CD8-positive, alpha-beta memory T cell (primary cell): ENCODE measurements at regions not wholly inside any gene's neighbourhood (a gene's known extent, or its start where the extent isn't known, plus 50 kb on each side); places are given as distances from the start of the nearest gene placed in this dataset.

ENCODE experiments used
- CTCF ChIA-PET: fragments of 350-600 bp; sonication (Branson Sonifier 250); formaldehyde crosslinking; loops from one replicate; lab custom pipeline; 2021; ENCODE audit warnings: antibody characterized with exemption; lab: Charles Lee
- POLR2A ChIA-PET: fragments of 350-600 bp; sonication (Branson Sonifier 250); formaldehyde crosslinking; loops from one replicate; lab custom pipeline; 2021; ENCODE audit warnings: antibody characterized with exemption; lab: Charles Lee
- DNase-seq, 5 donors: peaks; one replicate each; pipeline versions ENCODE4 v3.0.0 to v3.0.0-alpha.2; 2020 to 2022; ENCODE audit warnings: mixed read lengths in 1 of 5
- H3K27ac ChIP-seq: one replicate; pipeline ENCODE4 v1.7.0; 2013; ENCODE audit warnings: low read depth, mild to moderate bottlenecking, low read length, moderate library complexity
- H3K27me3 ChIP-seq: 2 replicates; pipeline ENCODE4 v1.7.0; 2013; ENCODE audit warnings: low read length, mild to moderate bottlenecking; ENCODE audit not compliant: insufficient read depth, poor library complexity, severe bottlenecking
- H3K36me3 ChIP-seq: 2 replicates; pipeline ENCODE4 v1.7.0; 2013; ENCODE audit warnings: mild to moderate bottlenecking, low read length, moderate library complexity; ENCODE audit not compliant: insufficient read depth
- H3K4me1 ChIP-seq: 2 replicates; pipeline ENCODE4 v1.7.0; 2013; ENCODE audit warnings: mild to moderate bottlenecking, low read length, moderate library complexity; ENCODE audit not compliant: insufficient read depth
- H3K4me3 ChIP-seq: 2 replicates; pipeline ENCODE4 v1.7.0; 2013; ENCODE audit warnings: mild to moderate bottlenecking, low read length
- H3K9me3 ChIP-seq: 2 replicates; pipeline ENCODE4 v1.7.0; 2013; ENCODE audit warnings: mild to moderate bottlenecking, low read length
- H3K27ac Mint-ChIP-seq, 8 donors: one replicate each; pipeline ENCODE4 v1.8.0; 2020 to 2021; ENCODE audit warnings: mixed read lengths in 8 of 8, mild to moderate bottlenecking in 6 of 8, inconsistent platforms in 3 of 8, moderate library complexity in 3 of 8
- H3K27me3 Mint-ChIP-seq, 2 donors: one replicate each; pipeline ENCODE4 v1.8.0; 2020 to 2021; ENCODE audit warnings: mixed read lengths in 2 of 2, mild to moderate bottlenecking in 1 of 2, moderate library complexity in 1 of 2
- H3K36me3 Mint-ChIP-seq, 3 donors: one replicate each; pipeline ENCODE4 v1.8.0; 2020 to 2021; ENCODE audit warnings: mixed read lengths in 3 of 3, inconsistent platforms in 1 of 3, mild to moderate bottlenecking in 1 of 3
- H3K4me1 Mint-ChIP-seq, 3 donors: one replicate each; pipeline ENCODE4 v1.8.0; 2020 to 2021; ENCODE audit warnings: mixed read lengths in 3 of 3, inconsistent platforms in 1 of 3, mild to moderate bottlenecking in 1 of 3
- H3K4me3 Mint-ChIP-seq, 7 donors: one replicate each; pipeline ENCODE4 v1.8.0; 2020 to 2021; ENCODE audit warnings: mixed read lengths in 7 of 7, mild to moderate bottlenecking in 6 of 7, moderate library complexity in 4 of 7, inconsistent platforms in 2 of 7
- H3K9me3 Mint-ChIP-seq, 5 donors: one replicate each; pipeline ENCODE4 v1.8.0; 2020 to 2022; ENCODE audit warnings: mixed read lengths in 5 of 5, mild to moderate bottlenecking in 3 of 5, moderate library complexity in 2 of 5, inconsistent platforms in 1 of 5

GRCh38 chr1:221796700-221797099 is 54.8 kb upstream of the DUSP10 start:
- Mint-ChIP-seq H3K27me3 (no peaks in the 10 kb centered on the region), H3K4me1 (peaks cover 23 to 37% (median 29%) of the 10 kb centered on the region in 3 donors), H3K4me3 (no peak overlapping the region), H3K9me3 (peaks cover 0 to 6% (median 2%) of the 10 kb centered on the region in 5 donors), H3K36me3 (peaks cover 0 to 8% (median 0%) of the 10 kb centered on the region in 3 donors), H3K27ac (no peak overlapping the region)
- ChIA-PET CTCF (no interaction called here), POLR2A (no interaction called here)
- H3K27me3 ChIP-seq, result no peaks in the 10 kb centered on the region
- no peaks in the 10 kb centered on the region for H3K36me3 ChIP-seq
- H3K4me1 ChIP-seq, result peaks cover 6% of the 10 kb centered on the region
- DNase-seq, result no peak
- no peak overlapping the region for H3K27ac ChIP-seq
- no peaks in the 10 kb centered on the region for H3K9me3 ChIP-seq
- no peak overlapping the region for H3K4me3 ChIP-seq

- CTCF ChIA-PET, result no interaction called here
These were observed 53.5 kb upstream of the DUSP10 start for GRCh38 chr1:221795380-221795779.

GRCh38 chr1:221794935-221795334 is 53.0 kb upstream of the DUSP10 start:
- peaks cover 16 to 27% (median 21%) of the 10 kb centered on the region in 3 donors for H3K4me1 Mint-ChIP-seq

More at GRCh38 chr1:221795380-221795779, 53.5 kb upstream of the DUSP10 start:
- H3K9me3 Mint-ChIP-seq, result peaks cover 0 to 5% (median 1%) of the 10 kb centered on the region in 5 donors
- H3K4me1 Mint-ChIP-seq, result peaks cover 16 to 27% (median 21%) of the 10 kb centered on the region in 3 donors
- Histone ChIP-seq H3K27me3 (no peaks in the 10 kb centered on the region), H3K4me3 (no peak overlapping the region), H3K36me3 (no peaks in the 10 kb centered on the region), H3K27ac (no peak overlapping the region), H3K4me1 (peaks cover 6% of the 10 kb centered on the region), H3K9me3 (no peaks in the 10 kb centered on the region)
- H3K27me3 Mint-ChIP-seq, result no peaks in the 10 kb centered on the region
- DNase-seq, result no peak
- no peak overlapping the region for H3K4me3 Mint-ChIP-seq
- peak overlapping the region in 4 of 8 donors; percentile 5 to 43 (median 22) for H3K27ac Mint-ChIP-seq
- POLR2A ChIA-PET, result no interaction called here
- peaks cover 0 to 8% (median 0%) of the 10 kb centered on the region in 3 donors for H3K36me3 Mint-ChIP-seq

GRCh38 chr1:221794079-221794670 is 52.3 kb upstream of the DUSP10 start:
- no peaks in the 10 kb centered on the region for H3K36me3 ChIP-seq
- H3K27ac Mint-ChIP-seq, result peak overlapping the region in 7 of 8 donors; percentile 61 to 97 (median 92)
- no peak overlapping the region for H3K4me3 ChIP-seq
- peak overlapping the region in 4 of 7 donors; percentile 7 to 53 (median 24) for H3K4me3 Mint-ChIP-seq
- DNase-seq, result peak in 2 of 5 donors; percentile 17 to 50
- H3K27ac ChIP-seq, result peak overlapping the region; percentile 27
- H3K4me1 ChIP-seq, result peaks cover 6% of the 10 kb centered on the region
- H3K4me1 Mint-ChIP-seq, result peaks cover 16 to 27% (median 21%) of the 10 kb centered on the region in 3 donors
- no peaks in the 10 kb centered on the region for H3K9me3 ChIP-seq
- peaks cover 0 to 2% (median 0%) of the 10 kb centered on the region in 3 donors for H3K36me3 Mint-ChIP-seq
- H3K27me3 Mint-ChIP-seq, result no peaks in the 10 kb centered on the region
- no peaks in the 10 kb centered on the region for H3K27me3 ChIP-seq
- no peaks in the 10 kb centered on the region for H3K9me3 Mint-ChIP-seq
- CTCF ChIA-PET, result interaction anchor here (0.9 kb wide), 1 partner anchor 16 kb away, joined by 3 read pairs; no protein-coding TSS in a partner anchor
- POLR2A ChIA-PET, result no interaction called here

More at GRCh38 chr1:221794935-221795334, 53.0 kb upstream of the DUSP10 start:
- POLR2A ChIA-PET, result no interaction called here
- Mint-ChIP-seq H3K27me3 (no peaks in the 10 kb centered on the region), H3K4me3 (no peak overlapping the region), H3K36me3 (peaks cover 0 to 8% (median 0%) of the 10 kb centered on the region in 3 donors), H3K9me3 (peaks cover 0 to 3% (median 0%) of the 10 kb centered on the region in 5 donors), H3K27ac (peak overlapping the region in 5 of 8 donors; percentile 18 to 97 (median 94))
- H3K36me3 ChIP-seq, result no peaks in the 10 kb centered on the region
- H3K27ac ChIP-seq, result no peak overlapping the region
- H3K4me1 ChIP-seq, result peaks cover 6% of the 10 kb centered on the region
- no peak overlapping the region for H3K4me3 ChIP-seq
- DNase-seq, result no peak
- CTCF ChIA-PET, result no interaction called here
- no peaks in the 10 kb centered on the region for H3K27me3 ChIP-seq
- no peaks in the 10 kb centered on the region for H3K9me3 ChIP-seq

- peak in 3 of 5 donors; percentile 30 to 59 (median 34) for DNase-seq
- Histone ChIP-seq H3K36me3 (no peaks in the 10 kb centered on the region), H3K27me3 (no peaks in the 10 kb centered on the region), H3K4me3 (no peak overlapping the region), H3K27ac (peak overlapping the region; percentile 27), H3K4me1 (peaks cover 6% of the 10 kb centered on the region), H3K9me3 (no peaks in the 10 kb centered on the region)
- Mint-ChIP-seq H3K27me3 (no peaks in the 10 kb centered on the region), H3K4me1 (peaks cover 16 to 27% (median 21%) of the 10 kb centered on the region in 3 donors), H3K4me3 (peak overlapping the region in 5 of 7 donors; percentile 7 to 53 (median 32)), H3K27ac (peak overlapping the region; percentile 61 to 97 (median 91)), H3K36me3 (no peaks in the 10 kb centered on the region), H3K9me3 (no peaks in the 10 kb centered on the region)
- CTCF ChIA-PET, result interaction anchor here (0.9 kb wide), 1 partner anchor 15 kb away, joined by 3 read pairs; no protein-coding TSS in a partner anchor
- POLR2A ChIA-PET, result no interaction called here
These were observed 51.7 kb upstream of the DUSP10 start for GRCh38 chr1:221793439-221794078.

GRCh38 chr1:221791846-221792245 is 50.0 kb upstream of the DUSP10 start:
- ChIA-PET CTCF (no interaction called here), POLR2A (no interaction called here)
- Mint-ChIP-seq H3K4me1 (peaks cover 16 to 27% (median 21%) of the 10 kb centered on the region in 3 donors), H3K27me3 (no peaks in the 10 kb centered on the region), H3K36me3 (no peaks in the 10 kb centered on the region), H3K4me3 (no peak overlapping the region), H3K9me3 (no peaks in the 10 kb centered on the region), H3K27ac (peak overlapping the region in 2 of 8 donors; percentile 2 to 12)
- Histone ChIP-seq H3K36me3 (no peaks in the 10 kb centered on the region), H3K4me3 (no peak overlapping the region), H3K27me3 (no peaks in the 10 kb centered on the region), H3K9me3 (no peaks in the 10 kb centered on the region), H3K27ac (no peak overlapping the region), H3K4me1 (peaks cover 6% of the 10 kb centered on the region)
- no peak for DNase-seq
